DOHH2 (cell line): ENCODE measurements at regions not wholly inside any gene's neighbourhood (a gene's known extent, or its start where the extent isn't known, plus 50 kb on each side); places are given as distances from the start of the nearest gene placed in this dataset.
"Not testable (repeated sequence)": the region's sequence is repeated elsewhere in the genome, so short reads cannot be mapped to it uniquely, and the experiment has no call there.

ENCODE experiments used
- H3F3A ChIP-seq: fragments of 200-600 bp; sonication (generic), shearing (Covaris generic); 2 replicates; pipeline ENCODE4 v1.6.0; 2016; ENCODE audit warnings: antibody characterized with exemption, mild to moderate bottlenecking; ENCODE audit not compliant: control insufficient read depth, insufficient read depth
- H3K27ac ChIP-seq: fragments of 200-600 bp; sonication (generic); 2 replicates; pipeline ENCODE4 v1.5.1; 2014; ENCODE audit warnings: low read depth, mild to moderate bottlenecking, low read length, moderate library complexity
- H3K27me3 ChIP-seq: fragments of 200-600 bp; sonication (generic); 2 replicates; pipeline ENCODE4 v1.6.1; 2014; ENCODE audit warnings: mild to moderate bottlenecking, low read length, mixed read lengths; ENCODE audit not compliant: control insufficient read depth
- H3K36me3 ChIP-seq: fragments of 200-600 bp; sonication (generic); 2 replicates; pipeline ENCODE4 v1.6.1; 2014; ENCODE audit warnings: mild to moderate bottlenecking, low read length, moderate library complexity, mixed read lengths; ENCODE audit not compliant: control insufficient read depth
- H3K4me1 ChIP-seq: fragments of 200-600 bp; sonication (generic); 2 replicates; pipeline ENCODE4 v1.6.1; 2014; ENCODE audit warnings: mild to moderate bottlenecking, low read length, mixed read lengths; ENCODE audit not compliant: control insufficient read depth
- H3K4me2 ChIP-seq: fragments of 200-600 bp; sonication (generic); 2 replicates; pipeline ENCODE4 v1.6.0; 2014; ENCODE audit warnings: mild to moderate bottlenecking, low read length, moderate library complexity
- H3K4me3 ChIP-seq: fragments of 200-600 bp; sonication (generic); 2 replicates; pipeline ENCODE4 v1.5.1; 2014; ENCODE audit warnings: mild to moderate bottlenecking, low read length, mixed read lengths
- H3K79me2 ChIP-seq: fragments of 200-600 bp; sonication (generic); 2 replicates; pipeline ENCODE4 v1.6.1; 2014; ENCODE audit warnings: mild to moderate bottlenecking, low read length, mixed read lengths; ENCODE audit not compliant: control insufficient read depth
- H3K9me2 ChIP-seq: fragments of 200-600 bp; sonication (generic); replicated peaks from 2 replicates; pipeline ENCODE4 v1.6.1; 2014; ENCODE audit warnings: mild to moderate bottlenecking, low read length, mixed read lengths; ENCODE audit not compliant: control insufficient read depth
- H3K9me3 ChIP-seq: fragments of 200-600 bp; sonication (generic); 2 replicates; pipeline ENCODE4 v1.6.1; 2014; ENCODE audit warnings: antibody characterized with exemption, low read length, mixed read lengths; ENCODE audit not compliant: control insufficient read depth, insufficient read depth
- H4K20me1 ChIP-seq: fragments of 200-600 bp; sonication (generic); 2 replicates; pipeline ENCODE4 v1.6.0; 2014; ENCODE audit warnings: low read depth, mild to moderate bottlenecking, antibody characterized with exemption, low read length, moderate library complexity; ENCODE audit not compliant: control insufficient read depth, insufficient read depth
- EZH2phosphoT487 ChIP-seq: fragments of 200-600 bp; sonication (generic); IDR thresholded peaks from 2 replicates; pipeline ENCODE4 v1.6.1; 2017; ENCODE audit warnings: borderline replicate concordance, mild to moderate bottlenecking, antibody characterized with exemption, low read length, moderate library complexity, mixed read lengths
- TF ChIP-seq, protein P1 (sequence below): fragments of 200-600 bp; sonication (generic); IDR thresholded peaks from one replicate; pipeline ENCODE4 v1.5.1; 2014; ENCODE audit warnings: antibody characterized with exemption, mild to moderate bottlenecking, low read depth, low read length; ENCODE audit not compliant: poor library complexity, severe bottlenecking

DNA sequence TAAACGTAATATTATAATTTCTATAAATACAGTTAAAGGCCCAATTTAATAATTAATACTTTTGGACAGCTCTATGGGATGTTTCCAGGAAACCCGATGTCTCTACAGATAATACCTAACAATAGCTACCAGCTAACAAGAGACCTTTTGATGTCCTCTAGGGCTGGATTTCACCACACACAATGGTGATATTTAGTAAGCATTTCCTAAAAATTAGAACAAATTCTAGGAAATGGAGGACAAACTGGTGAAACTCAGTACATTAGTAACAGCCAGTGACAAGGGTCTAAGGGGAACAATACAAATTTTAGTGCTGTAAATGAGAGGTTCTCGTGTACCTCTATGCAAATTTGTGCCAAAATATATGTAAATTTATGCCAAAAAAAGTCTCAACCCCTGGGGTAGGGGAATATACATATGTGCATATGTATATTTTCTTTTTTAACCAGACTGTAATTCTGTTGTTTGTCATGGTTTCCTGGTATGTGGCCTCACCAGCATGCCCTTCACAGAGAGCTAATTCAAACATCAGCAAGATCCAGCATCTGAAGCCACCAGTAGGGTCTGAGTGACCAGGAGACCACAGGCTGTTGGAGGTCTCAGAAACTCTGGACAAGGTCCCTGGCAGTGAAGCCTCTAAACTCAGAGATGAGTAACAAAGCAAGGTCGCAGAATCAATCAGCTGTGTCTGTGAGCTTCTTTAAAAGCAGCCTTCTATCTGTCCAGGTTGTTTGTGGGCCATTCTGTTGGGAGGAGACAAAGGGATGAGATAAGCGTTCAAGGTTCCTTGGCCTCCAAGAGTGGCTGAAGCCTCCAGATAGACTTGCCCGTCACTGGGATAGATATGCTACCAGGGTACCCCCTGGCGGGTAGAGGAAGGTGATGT, 235.1 kb upstream of the RREB1 start:
- H3K36me3 ChIP-seq, result no peaks in the 10 kb centered on the region
- no peaks in the 10 kb centered on the region for H3K79me2 ChIP-seq
- H3F3A ChIP-seq, result no peaks in the 10 kb centered on the region
- peaks cover 5% of the 10 kb centered on the region; the same call in 1 of the 2 replicates for H3K27me3 ChIP-seq
- H4K20me1 ChIP-seq, result no peaks in the 10 kb centered on the region
- TF ChIP-seq EZH2phosphoT487, result no peak
- TF ChIP-seq, protein P1, sequence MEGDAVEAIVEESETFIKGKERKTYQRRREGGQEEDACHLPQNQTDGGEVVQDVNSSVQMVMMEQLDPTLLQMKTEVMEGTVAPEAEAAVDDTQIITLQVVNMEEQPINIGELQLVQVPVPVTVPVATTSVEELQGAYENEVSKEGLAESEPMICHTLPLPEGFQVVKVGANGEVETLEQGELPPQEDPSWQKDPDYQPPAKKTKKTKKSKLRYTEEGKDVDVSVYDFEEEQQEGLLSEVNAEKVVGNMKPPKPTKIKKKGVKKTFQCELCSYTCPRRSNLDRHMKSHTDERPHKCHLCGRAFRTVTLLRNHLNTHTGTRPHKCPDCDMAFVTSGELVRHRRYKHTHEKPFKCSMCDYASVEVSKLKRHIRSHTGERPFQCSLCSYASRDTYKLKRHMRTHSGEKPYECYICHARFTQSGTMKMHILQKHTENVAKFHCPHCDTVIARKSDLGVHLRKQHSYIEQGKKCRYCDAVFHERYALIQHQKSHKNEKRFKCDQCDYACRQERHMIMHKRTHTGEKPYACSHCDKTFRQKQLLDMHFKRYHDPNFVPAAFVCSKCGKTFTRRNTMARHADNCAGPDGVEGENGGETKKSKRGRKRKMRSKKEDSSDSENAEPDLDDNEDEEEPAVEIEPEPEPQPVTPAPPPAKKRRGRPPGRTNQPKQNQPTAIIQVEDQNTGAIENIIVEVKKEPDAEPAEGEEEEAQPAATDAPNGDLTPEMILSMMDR, result no peak
- H3K4me1 ChIP-seq, result no peaks in the 10 kb centered on the region
- H3K27ac ChIP-seq, result no peak overlapping the region
- no peak overlapping the region for H3K4me3 ChIP-seq
- H3K9me3 ChIP-seq, result no peaks in the 10 kb centered on the region
- no peaks in the 10 kb centered on the region for H3K9me2 ChIP-seq
- H3K4me2 ChIP-seq, result no peak overlapping the region

DNA sequence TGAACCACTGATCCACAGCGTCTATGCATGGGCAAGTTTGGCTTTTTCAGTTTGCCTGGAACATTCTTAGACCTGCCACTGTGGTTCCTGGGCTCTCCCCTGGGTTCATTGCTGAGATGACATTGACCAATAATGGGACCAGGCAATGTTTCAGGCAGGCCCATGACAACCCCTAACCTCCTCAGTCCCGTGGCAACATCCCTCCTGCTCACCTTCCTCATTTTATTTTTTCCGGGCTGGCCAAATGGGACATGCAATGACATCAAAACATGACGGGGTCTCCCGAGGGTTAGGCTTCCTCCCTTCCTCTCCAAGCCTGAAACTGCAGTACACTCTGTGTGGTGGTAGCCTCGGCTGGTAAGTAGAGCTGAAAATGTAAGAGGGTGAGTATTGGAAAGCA, 234.0 kb upstream of the RREB1 start:
- H3K27me3 ChIP-seq, result peaks cover 5% of the 10 kb centered on the region; the same call in 1 of the 2 replicates
- no peaks in the 10 kb centered on the region for H3K36me3 ChIP-seq
- H3K79me2 ChIP-seq, result no peaks in the 10 kb centered on the region
- TF ChIP-seq, protein P1, result no peak
- TF ChIP-seq EZH2phosphoT487, result no peak
- H3F3A ChIP-seq, result no peaks in the 10 kb centered on the region
- H3K27ac ChIP-seq, result no peak overlapping the region
- H4K20me1 ChIP-seq, result no peaks in the 10 kb centered on the region
- no peaks in the 10 kb centered on the region for H3K9me2 ChIP-seq
- H3K9me3 ChIP-seq, result no peaks in the 10 kb centered on the region
- H3K4me3 ChIP-seq, result no peak overlapping the region
- H3K4me2 ChIP-seq, result no peak overlapping the region
- no peaks in the 10 kb centered on the region for H3K4me1 ChIP-seq

DNA sequence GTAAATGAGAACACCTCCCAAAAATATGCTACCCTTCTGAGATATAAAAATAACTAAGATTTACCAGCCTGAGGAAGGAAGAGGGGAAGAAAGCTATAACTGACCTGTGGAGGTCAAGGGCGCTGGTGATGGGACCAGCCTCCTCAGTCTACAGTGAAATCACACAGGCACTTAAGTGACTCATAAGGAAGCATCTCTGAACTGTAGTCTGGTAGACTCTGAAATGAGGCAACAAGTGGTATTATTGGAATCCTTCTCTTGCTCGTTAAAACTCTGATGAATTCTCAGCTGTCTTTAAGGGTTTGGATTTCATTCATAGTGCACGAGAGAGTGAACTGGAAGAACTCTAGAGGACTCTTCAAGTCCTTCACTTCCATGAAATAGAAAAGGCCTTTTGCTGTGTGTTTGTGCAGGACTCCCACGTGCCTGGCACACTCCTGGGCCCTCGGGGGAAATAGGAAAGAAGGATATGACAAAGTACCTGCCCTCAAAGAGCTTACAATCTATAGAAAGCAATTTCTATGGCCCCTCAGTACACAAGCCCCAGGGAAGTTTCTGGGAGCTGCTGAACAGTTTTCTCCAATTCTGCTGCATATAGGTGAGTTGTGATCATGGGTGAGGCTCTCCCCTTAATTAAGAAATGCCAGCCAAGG, 231.8 kb upstream of the RREB1 start:
- no peaks in the 10 kb centered on the region for H3F3A ChIP-seq
- no peaks in the 10 kb centered on the region for H3K9me3 ChIP-seq
- H3K27ac ChIP-seq, result no peak overlapping the region
- no peaks in the 10 kb centered on the region for H4K20me1 ChIP-seq
- H3K9me2 ChIP-seq, result no peaks in the 10 kb centered on the region
- no peaks in the 10 kb centered on the region for H3K79me2 ChIP-seq
- no peak for TF ChIP-seq EZH2phosphoT487
- TF ChIP-seq, protein P1, result no peak
- no peak overlapping the region for H3K4me2 ChIP-seq
- no peak overlapping the region for H3K4me3 ChIP-seq
- no peaks in the 10 kb centered on the region for H3K36me3 ChIP-seq
- H3K27me3 ChIP-seq, result no peaks in the 10 kb centered on the region
- H3K4me1 ChIP-seq, result no peaks in the 10 kb centered on the region

DNA sequence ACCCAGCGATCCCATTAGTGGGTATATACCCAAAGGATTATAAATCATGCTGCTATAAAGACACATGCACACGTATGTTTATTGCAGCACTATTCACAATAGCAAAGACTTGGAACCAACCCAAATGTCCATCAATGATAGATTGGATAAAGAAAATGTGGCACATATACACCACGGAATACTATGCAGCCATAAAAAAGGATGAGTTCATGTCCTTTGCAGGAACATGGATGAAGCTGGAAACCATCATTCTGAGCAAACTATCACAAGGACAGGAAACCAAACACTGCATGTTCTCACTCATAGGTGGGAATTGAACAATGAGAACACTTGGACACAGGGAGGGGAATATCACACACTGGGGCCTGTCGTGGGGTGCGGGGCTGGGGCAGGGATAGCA, 230.0 kb upstream of the RREB1 start:
- H3K79me2 ChIP-seq, H4K20me1 ChIP-seq, H3K36me3 ChIP-seq, H3K4me3 ChIP-seq, H3K9me2 ChIP-seq, H3K27ac ChIP-seq, H3K4me2 ChIP-seq, H3F3A ChIP-seq, H3K27me3 ChIP-seq, H3K9me3 ChIP-seq, H3K4me1 ChIP-seq: not testable (repeated sequence)
